ENCODE measurements at regions not wholly inside any gene's neighbourhood (a gene's known extent, or its start where the extent isn't known, plus 50 kb on each side); places are given as distances from the start of the nearest gene placed in this dataset.
"Not testable (repeated sequence)": the region's sequence is repeated elsewhere in the genome, so short reads cannot be mapped to it uniquely, and the experiment has no call there.

- H3K9me3 ChIP-seq = no peaks in the 10 kb centered on the region
- H3K4me3 ChIP-seq (ENCODE audit: low read depth in 1 of 2, low read length in 1 of 2) = no peak overlapping the region
- no peaks in the 10 kb centered on the region for H3K4me1 ChIP-seq (ENCODE audit: control insufficient read depth in 1 of 2, insufficient read depth in 1 of 2, low read depth in 1 of 2, low read length in 1 of 2)
- no peak overlapping the region for H3K27ac ChIP-seq
- H3K36me3 ChIP-seq = no peaks in the 10 kb centered on the region
- no peak for TF ChIP-seq CTCF (IDR thresholded peaks at IDR 0.05)
- no peaks in the 10 kb centered on the region for H3K27me3 ChIP-seq
Observed at GRCh38 chr14:53716578-53716977, 240.0 kb downstream of the BMP4 start.

- no peak for TF ChIP-seq CTCF (IDR thresholded peaks at IDR 0.05)
- Histone ChIP-seq H3K27me3 (no peaks in the 10 kb centered on the region), H3K4me3 (ENCODE audit: low read depth in 1 of 2, low read length in 1 of 2) (no peak overlapping the region), H3K27ac (no peak overlapping the region), H3K9me3 (no peaks in the 10 kb centered on the region), H3K4me1 (ENCODE audit: control insufficient read depth in 1 of 2, insufficient read depth in 1 of 2, low read depth in 1 of 2, low read length in 1 of 2) (no peaks in the 10 kb centered on the region), H3K36me3 (no peaks in the 10 kb centered on the region)
Observed at GRCh38 chr14:53715193-53715721, 241.4 kb downstream of the BMP4 start.

- no peaks in the 10 kb centered on the region for H3K27me3 ChIP-seq
- H3K4me1 ChIP-seq (ENCODE audit: control insufficient read depth in 1 of 2, insufficient read depth in 1 of 2, low read depth in 1 of 2, low read length in 1 of 2) = no peaks in the 10 kb centered on the region
- no peak for TF ChIP-seq CTCF (IDR thresholded peaks at IDR 0.05)
- H3K27ac ChIP-seq = no peak overlapping the region
- H3K9me3 ChIP-seq = no peaks in the 10 kb centered on the region
- no peak overlapping the region for H3K4me3 ChIP-seq (ENCODE audit: low read depth in 1 of 2, low read length in 1 of 2)
- no peaks in the 10 kb centered on the region for H3K36me3 ChIP-seq
Observed at GRCh38 chr14:53714495-53715192, 242.0 kb downstream of the BMP4 start.

DNA sequence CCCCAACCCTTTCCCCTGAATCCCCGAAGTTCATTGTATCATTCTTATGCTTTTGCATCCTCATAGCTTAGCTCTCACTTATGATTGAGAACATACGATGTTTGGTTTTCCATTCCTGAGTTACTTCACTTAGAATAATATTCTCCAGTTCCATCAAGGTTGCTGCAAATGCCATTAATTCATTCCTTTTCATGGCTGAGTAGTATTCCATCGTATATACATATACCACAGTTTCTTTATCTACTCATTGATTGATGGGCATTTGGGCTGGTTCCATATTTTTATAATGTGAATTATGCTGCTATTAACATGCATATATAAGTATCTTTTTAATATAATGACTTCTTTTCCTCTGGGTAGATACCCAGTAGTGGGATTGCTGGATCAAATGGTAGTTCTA, 243.7 kb downstream of the BMP4 start:
- not testable (repeated sequence) for H3K4me3 ChIP-seq (ENCODE audit: low read depth in 1 of 2, low read length in 1 of 2); H3K9me3 ChIP-seq; H3K27me3 ChIP-seq; H3K36me3 ChIP-seq; H3K27ac ChIP-seq; H3K4me1 ChIP-seq (ENCODE audit: control insufficient read depth in 1 of 2, insufficient read depth in 1 of 2, low read depth in 1 of 2, low read length in 1 of 2)

- Histone ChIP-seq H3K36me3 (no peaks in the 10 kb centered on the region), H3K9me3 (no peaks in the 10 kb centered on the region), H3K4me3 (ENCODE audit: low read depth in 1 of 2, low read length in 1 of 2) (no peak overlapping the region), H3K27me3 (no peaks in the 10 kb centered on the region), H3K27ac (no peak overlapping the region), H3K4me1 (ENCODE audit: control insufficient read depth in 1 of 2, insufficient read depth in 1 of 2, low read depth in 1 of 2, low read length in 1 of 2) (no peaks in the 10 kb centered on the region)
- TF ChIP-seq CTCF (IDR thresholded peaks at IDR 0.05) = no peak
Observed at GRCh38 chr14:53711205-53711604, 245.4 kb downstream of the BMP4 start.

DNA sequence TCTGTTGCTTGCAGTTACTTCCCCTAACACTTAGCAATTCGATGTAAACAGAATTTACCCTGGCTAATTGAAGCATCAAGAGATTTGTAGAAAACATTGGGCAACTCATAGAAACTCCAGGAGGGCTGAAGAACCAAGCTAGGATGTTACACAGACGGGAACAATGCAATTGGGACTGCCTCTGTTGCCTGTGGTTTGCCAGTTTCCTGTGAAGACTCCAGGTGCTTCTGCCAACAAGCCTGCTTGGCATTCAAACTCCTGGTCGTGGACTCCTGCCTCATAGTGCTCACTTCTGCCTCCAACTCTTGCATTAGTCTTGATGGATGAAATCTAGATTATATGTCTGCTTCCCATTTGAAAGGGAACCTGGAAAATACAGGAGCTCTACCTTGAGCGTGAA, 246.0 kb downstream of the BMP4 start:
- no peak for TF ChIP-seq CTCF (IDR thresholded peaks at IDR 0.05)
- Histone ChIP-seq H3K36me3 (no peaks in the 10 kb centered on the region), H3K4me1 (ENCODE audit: control insufficient read depth in 1 of 2, insufficient read depth in 1 of 2, low read depth in 1 of 2, low read length in 1 of 2) (no peaks in the 10 kb centered on the region), H3K27ac (no peak overlapping the region), H3K27me3 (no peaks in the 10 kb centered on the region), H3K9me3 (no peaks in the 10 kb centered on the region), H3K4me3 (ENCODE audit: low read depth in 1 of 2, low read length in 1 of 2) (no peak overlapping the region)

Data from neutrophil (primary cell).